MM.1S (cell line): ENCODE measurements at regions not wholly inside any gene's neighbourhood (a gene's known extent, or its start where the extent isn't known, plus 50 kb on each side); places are given as distances from the start of the nearest gene placed in this dataset.

Experiments
- CTCF ChIP-seq: fragments of 300-600 bp; sonication (generic); IDR thresholded peaks from 2 replicates; pipeline ENCODE4 v1.5.1; 2016; ENCODE audit warnings: antibody characterized with exemption, low read length, mixed read lengths
- EZH2 ChIP-seq: fragments of 300-600 bp; sonication (generic); optimal IDR thresholded peaks from 2 replicates; pipeline ENCODE3; 2017; ENCODE audit warnings: low read depth, mild to moderate bottlenecking, antibody characterized with exemption, low read length, mixed read lengths

DNA sequence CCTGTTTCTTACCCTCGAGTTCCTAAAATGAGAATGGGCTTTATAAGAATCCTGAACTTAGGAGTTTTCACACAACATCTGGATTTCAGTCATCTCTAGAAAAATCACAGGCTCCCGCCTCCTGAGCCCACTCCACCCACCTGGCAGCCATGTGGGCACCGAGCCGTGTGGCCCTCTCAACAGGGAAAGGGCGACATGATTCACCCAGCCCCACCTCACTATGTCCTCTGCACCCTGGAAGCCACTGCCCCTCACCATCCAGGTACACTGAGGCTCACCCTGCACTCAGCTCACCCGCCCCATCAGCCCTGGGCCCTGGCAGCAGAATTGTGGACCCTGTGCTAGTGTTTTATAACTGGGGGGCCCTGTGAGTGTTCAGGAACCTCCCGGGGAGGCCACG lies 101.5 kb downstream of the SHANK2 start:
- TF ChIP-seq CTCF (no peak), EZH2 (no peak)
